Uterus (tissue), 3 donors: ENCODE measurements at regions not wholly inside any gene's neighbourhood (a gene's known extent, or its start where the extent isn't known, plus 50 kb on each side); places are given as distances from the start of the nearest gene placed in this dataset.

ENCODE experiments used
- DNase-seq, 2 donors: peaks; one replicate each; pipeline ENCODE4 v3.0.0-alpha.2; 2019 to 2020
- H3K27ac ChIP-seq, 2 donors: fragments of 200-600 bp; sonication (generic); 1 replicate in 1 of 2; 2 replicates in 1 of 2; pipeline ENCODE4 v1.5.1; 2016 to 2018
- H3K27me3 ChIP-seq, 2 donors: fragments of 200-600 bp; sonication (generic); one replicate each; pipeline ENCODE4 v1.5.1; 2018 to 2019; ENCODE audit warnings: control low read depth in 1 of 2
- H3K36me3 ChIP-seq, 2 donors: fragments of 200-600 bp; sonication (generic); one replicate each; pipeline ENCODE4 v1.5.1; 2019; ENCODE audit warnings: control low read depth in 1 of 2
- H3K4me1 ChIP-seq, 2 donors: fragments of 200-600 bp; sonication (generic); one replicate each; pipeline ENCODE4 v1.5.1; 2018 to 2019; ENCODE audit warnings: control low read depth in 1 of 2
- H3K4me3 ChIP-seq, 2 donors: fragments of 200-600 bp; sonication (generic); 1 replicate in 1 of 2; 2 replicates in 1 of 2; pipeline ENCODE4 v1.5.1; 2018 to 2019; ENCODE audit warnings: mild to moderate bottlenecking in 1 of 2
- H3K9me3 ChIP-seq, 2 donors: fragments of 200-600 bp; sonication (generic); one replicate each; pipeline ENCODE4 v1.5.1; 2019; ENCODE audit warnings: control low read depth in 1 of 2
- POLR2A ChIP-seq, 2 donors: fragments of 450-650 bp; IDR thresholded peaks; one replicate each; pipeline ENCODE4 v1.6.1; 2016; ENCODE audit warnings: antibody characterized with exemption in 2 of 2, mild to moderate bottlenecking in 1 of 2, moderate library complexity in 1 of 2
- intact Hi-C: fragments of 100-400 bp; cut with DNase I; formaldehyde crosslinking; loops from one replicate; pipeline ENCODE4 v1.15.1; 2023; ENCODE audit warnings: low total_unique reads
- TF ChIP-seq, protein P1 (sequence below), 4 experiments: fragments of 200-600 bp in 2 of 4; fragments of 450-650 bp in 2 of 4; sonication (generic) in 2 of 4; IDR thresholded peaks; one replicate each; pipeline ENCODE4 v1.5.1; 2016 to 2019; ENCODE audit warnings: antibody characterized with exemption in 4 of 4, mild to moderate bottlenecking in 2 of 4, moderate library complexity in 1 of 4
- donor health status: DM: yes; HTN: yes; CAD: no.

DNA sequence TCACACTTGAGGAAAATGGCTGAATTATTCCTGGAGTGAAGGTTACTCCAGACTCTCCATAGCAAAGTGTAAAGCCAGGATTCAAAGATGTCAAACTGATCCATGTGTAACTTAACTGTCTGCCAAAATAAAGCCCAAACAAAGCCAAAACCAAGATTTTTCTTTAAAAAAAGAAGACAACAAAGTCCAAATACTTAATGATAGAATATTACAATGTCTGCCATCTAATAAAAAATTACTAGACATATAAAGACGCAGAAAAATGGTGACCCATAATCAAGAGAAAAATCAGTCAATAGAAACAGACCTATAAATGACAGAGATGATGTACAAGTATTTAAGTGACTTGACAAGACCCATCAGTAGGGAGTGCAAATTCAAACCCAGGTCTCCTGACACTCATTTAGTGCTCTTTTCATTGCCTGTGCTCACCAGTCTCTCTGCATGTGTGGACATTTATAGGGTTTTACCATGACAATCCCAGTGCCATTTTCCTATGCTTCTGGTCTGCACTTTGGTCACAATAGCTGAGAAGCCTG lies 85.1 kb upstream of the HES1 start:
- Histone ChIP-seq H3K36me3 (no peaks in the 10 kb centered on the region), H3K27ac (no peak overlapping the region), H3K4me3 (no peak overlapping the region), H3K9me3 (peaks cover 0 to 9% of the 10 kb centered on the region in 2 donors), H3K4me1 (no peaks in the 10 kb centered on the region), H3K27me3 (no peaks in the 10 kb centered on the region)
- TF ChIP-seq POLR2A (IDR thresholded peaks at IDR 0.05) = no peak
- TF ChIP-seq, protein P1, sequence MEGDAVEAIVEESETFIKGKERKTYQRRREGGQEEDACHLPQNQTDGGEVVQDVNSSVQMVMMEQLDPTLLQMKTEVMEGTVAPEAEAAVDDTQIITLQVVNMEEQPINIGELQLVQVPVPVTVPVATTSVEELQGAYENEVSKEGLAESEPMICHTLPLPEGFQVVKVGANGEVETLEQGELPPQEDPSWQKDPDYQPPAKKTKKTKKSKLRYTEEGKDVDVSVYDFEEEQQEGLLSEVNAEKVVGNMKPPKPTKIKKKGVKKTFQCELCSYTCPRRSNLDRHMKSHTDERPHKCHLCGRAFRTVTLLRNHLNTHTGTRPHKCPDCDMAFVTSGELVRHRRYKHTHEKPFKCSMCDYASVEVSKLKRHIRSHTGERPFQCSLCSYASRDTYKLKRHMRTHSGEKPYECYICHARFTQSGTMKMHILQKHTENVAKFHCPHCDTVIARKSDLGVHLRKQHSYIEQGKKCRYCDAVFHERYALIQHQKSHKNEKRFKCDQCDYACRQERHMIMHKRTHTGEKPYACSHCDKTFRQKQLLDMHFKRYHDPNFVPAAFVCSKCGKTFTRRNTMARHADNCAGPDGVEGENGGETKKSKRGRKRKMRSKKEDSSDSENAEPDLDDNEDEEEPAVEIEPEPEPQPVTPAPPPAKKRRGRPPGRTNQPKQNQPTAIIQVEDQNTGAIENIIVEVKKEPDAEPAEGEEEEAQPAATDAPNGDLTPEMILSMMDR (IDR thresholded peaks at IDR 0.05) = no peak
- intact Hi-C loops = no loop called here
- DNase-seq = no peak

- TF ChIP-seq POLR2A (IDR thresholded peaks at IDR 0.05) = no peak
- TF ChIP-seq, protein P1 (IDR thresholded peaks at IDR 0.05) = no peak
- Histone ChIP-seq H3K4me3 (no peak overlapping the region), H3K9me3 (peaks cover 0 to 9% of the 10 kb centered on the region in 2 donors), H3K27me3 (no peaks in the 10 kb centered on the region), H3K4me1 (no peaks in the 10 kb centered on the region), H3K36me3 (no peaks in the 10 kb centered on the region), H3K27ac (no peak overlapping the region)
- intact Hi-C loops = no loop called here
- DNase-seq = no peak
Measured at GRCh38 chr3:194051366-194052149, 84.4 kb upstream of the HES1 start.

- intact Hi-C loops = no loop called here
- TF ChIP-seq, protein P1 (IDR thresholded peaks at IDR 0.05) = no peak
- TF ChIP-seq POLR2A (IDR thresholded peaks at IDR 0.05) = no peak
- DNase-seq = no peak
- Histone ChIP-seq H3K4me3 (no peak overlapping the region), H3K36me3 (no peaks in the 10 kb centered on the region), H3K27me3 (no peaks in the 10 kb centered on the region), H3K9me3 (peaks cover 0 to 9% of the 10 kb centered on the region in 2 donors), H3K27ac (no peak overlapping the region), H3K4me1 (no peaks in the 10 kb centered on the region)
Measured at GRCh38 chr3:194053136-194053535, 82.8 kb upstream of the HES1 start.

DNA sequence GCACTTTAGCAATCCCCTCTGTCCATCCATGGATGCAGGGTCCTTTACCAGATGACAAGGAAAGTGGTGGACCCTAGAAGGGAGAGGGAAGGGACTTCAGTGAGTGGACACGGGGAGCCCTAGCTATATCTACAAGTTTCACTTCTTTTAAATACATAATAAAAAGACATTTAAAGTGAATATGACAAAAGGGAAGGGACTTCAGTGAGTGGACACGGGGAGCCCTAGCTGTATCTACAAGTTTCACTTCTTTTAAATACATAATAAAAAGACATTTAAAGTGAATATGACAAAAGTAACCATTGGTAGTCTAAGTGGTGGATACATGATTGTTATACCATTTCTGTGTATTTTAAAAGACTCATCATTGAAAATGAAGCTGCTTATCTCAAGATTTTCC lies 81.9 kb upstream of the HES1 start:
- peaks cover 0 to 9% of the 10 kb centered on the region in 2 donors for H3K9me3 ChIP-seq
- no peaks in the 10 kb centered on the region for H3K36me3 ChIP-seq
- H3K4me3 ChIP-seq = no peak overlapping the region
- intact Hi-C loops = no loop called here
- DNase-seq = no peak
- no peaks in the 10 kb centered on the region for H3K27me3 ChIP-seq
- H3K27ac ChIP-seq = no peak overlapping the region
- TF ChIP-seq, protein P1 (IDR thresholded peaks at IDR 0.05) = no peak
- no peak for TF ChIP-seq POLR2A (IDR thresholded peaks at IDR 0.05)
- no peaks in the 10 kb centered on the region for H3K4me1 ChIP-seq

DNA sequence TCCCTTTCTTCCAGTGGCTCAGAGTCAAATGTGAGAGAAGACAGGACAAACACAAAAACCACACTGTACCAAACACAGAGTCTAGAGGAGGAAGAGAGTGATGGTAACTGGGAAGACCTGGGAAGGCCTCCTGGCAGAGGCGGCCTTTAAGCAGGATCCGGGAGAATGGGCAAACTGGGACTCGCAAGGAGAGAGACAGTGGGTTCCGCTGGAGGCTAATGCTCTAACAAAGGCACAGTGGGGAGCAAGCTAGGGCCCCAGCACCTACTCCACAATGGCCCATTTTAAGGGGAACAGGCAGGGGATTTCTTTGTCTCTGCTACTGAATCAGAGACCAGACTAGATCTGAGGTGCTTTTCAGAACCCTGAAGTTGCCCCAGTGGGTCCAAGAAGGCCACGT lies 81.4 kb upstream of the HES1 start:
- Histone ChIP-seq H3K27ac (no peak overlapping the region), H3K4me1 (no peaks in the 10 kb centered on the region), H3K27me3 (no peaks in the 10 kb centered on the region), H3K9me3 (peaks cover 0 to 9% of the 10 kb centered on the region in 2 donors), H3K36me3 (no peaks in the 10 kb centered on the region), H3K4me3 (no peak overlapping the region)
- intact Hi-C loops = no loop called here
- no peak for TF ChIP-seq POLR2A (IDR thresholded peaks at IDR 0.05)
- TF ChIP-seq, protein P1 (IDR thresholded peaks at IDR 0.05) = no peak
- no peak for DNase-seq
